H9 (cell line): ENCODE measurements at regions not wholly inside any gene's neighbourhood (a gene's known extent, or its start where the extent isn't known, plus 50 kb on each side); places are given as distances from the start of the nearest gene placed in this dataset.

Experiments used
- DNase-seq: peaks from one replicate; pipeline ENCODE4 v3.0.0-alpha.2; 2017
- H2AFZ ChIP-seq: one replicate; pipeline ENCODE4 v1.6.1; 2013; ENCODE audit warnings: mild to moderate bottlenecking, low read length, control low read depth, moderate library complexity
- H2AK5ac ChIP-seq: 2 replicates; pipeline ENCODE4 v1.6.1; 2013; ENCODE audit warnings: low read length, control low read depth, mixed read lengths; ENCODE audit not compliant: insufficient read length
- H2BK120ac ChIP-seq: one replicate; pipeline ENCODE4 v1.6.1; 2013; ENCODE audit warnings: low read depth, mild to moderate bottlenecking, low read length, control low read depth, inconsistent platforms; ENCODE audit not compliant: poor library complexity, severe bottlenecking
- H2BK12ac ChIP-seq: 2 replicates; pipeline ENCODE4 v1.6.1; 2013; ENCODE audit warnings: low read length, control low read depth, mixed read lengths, low read depth; ENCODE audit not compliant: insufficient read length
- H2BK15ac ChIP-seq: 2 replicates; pipeline ENCODE4 v1.6.1; 2013; ENCODE audit warnings: low read depth, low read length, control low read depth
- H2BK20ac ChIP-seq: one replicate; pipeline ENCODE4 v1.6.1; 2013; ENCODE audit warnings: low read depth, mild to moderate bottlenecking, low read length, control low read depth, inconsistent platforms; ENCODE audit not compliant: poor library complexity, severe bottlenecking
- H2BK5ac ChIP-seq: 2 replicates; pipeline ENCODE4 v1.6.1; 2013; ENCODE audit warnings: low read length, control low read depth, mixed read lengths; ENCODE audit not compliant: insufficient read length
- H3K14ac ChIP-seq: 2 replicates; pipeline ENCODE4 v1.6.1; 2013; ENCODE audit warnings: low read length, control low read depth; ENCODE audit not compliant: insufficient read depth
- H3K18ac ChIP-seq: 2 replicates; pipeline ENCODE4 v1.6.1; 2013; ENCODE audit warnings: low read depth, mild to moderate bottlenecking, mixed read lengths, low read length, control low read depth; ENCODE audit not compliant: insufficient read length
- H3K23ac ChIP-seq: 2 replicates; pipeline ENCODE4 v1.6.1; 2013; ENCODE audit warnings: low read length, control low read depth, mixed read lengths, low read depth; ENCODE audit not compliant: insufficient read length
- H3K23me2 ChIP-seq: 2 replicates; pipeline ENCODE4 v1.6.1; 2013; ENCODE audit warnings: low read depth, mild to moderate bottlenecking, mixed read lengths, low read length, control low read depth; ENCODE audit not compliant: insufficient read length, poor library complexity, severe bottlenecking
- H3K27ac ChIP-seq: 2 replicates; pipeline ENCODE4 v1.5.1; 2013; ENCODE audit warnings: low read length, control low read depth, mixed read lengths, low read depth; ENCODE audit not compliant: insufficient read length
- H3K27me3 ChIP-seq: 2 replicates; pipeline ENCODE4 v1.6.1; 2013; ENCODE audit warnings: low read length, control low read depth, inconsistent platforms; ENCODE audit not compliant: insufficient read depth
- H3K4ac ChIP-seq: 2 replicates; pipeline ENCODE4 v1.6.1; 2013; ENCODE audit warnings: low read depth, mild to moderate bottlenecking, control low read depth, inconsistent platforms, low read length, moderate library complexity
- H3K4me1 ChIP-seq: 2 replicates; pipeline ENCODE4 v1.6.1; 2013; ENCODE audit warnings: low read length, control low read depth, inconsistent platforms; ENCODE audit not compliant: insufficient read depth
- H3K4me2 ChIP-seq: 2 replicates; pipeline ENCODE4 v1.6.1; 2013; ENCODE audit warnings: low read length, control low read depth, mixed read lengths; ENCODE audit not compliant: insufficient read length, insufficient read depth
- H3K56ac ChIP-seq: 2 replicates; pipeline ENCODE4 v1.6.1; 2013; ENCODE audit warnings: low read depth, mild to moderate bottlenecking, mixed read lengths, low read length, control low read depth; ENCODE audit not compliant: insufficient read length
- H3K79me1 ChIP-seq: 2 replicates; pipeline ENCODE4 v1.6.1; 2013; ENCODE audit warnings: low read depth, mild to moderate bottlenecking, moderate library complexity, low read length, control low read depth, inconsistent platforms; ENCODE audit not compliant: insufficient read depth, poor library complexity, severe bottlenecking
- H3K79me2 ChIP-seq: 2 replicates; pipeline ENCODE4 v1.6.1; 2013; ENCODE audit warnings: low read length, control low read depth, inconsistent platforms; ENCODE audit not compliant: insufficient read depth
- H3K9ac ChIP-seq: 2 replicates; pipeline ENCODE4 v1.6.1; 2013; ENCODE audit warnings: low read length, control low read depth, mixed read lengths; ENCODE audit not compliant: insufficient read length; ENCODE audit errors: extremely low read depth
- H3K9me3 ChIP-seq: one replicate; pipeline ENCODE4 v1.6.1; 2013; ENCODE audit warnings: low read depth, low read length, inconsistent platforms; ENCODE audit not compliant: control insufficient read depth
- H3T11ph ChIP-seq: one replicate; pipeline ENCODE4 v1.6.1; 2013; ENCODE audit warnings: mild to moderate bottlenecking, low read length, control low read depth, inconsistent platforms
- H4K20me1 ChIP-seq: one replicate; pipeline ENCODE4 v1.6.1; 2013; ENCODE audit not compliant: control insufficient read depth, insufficient read length, insufficient read depth
- H4K5ac ChIP-seq: 2 replicates; pipeline ENCODE4 v1.6.1; 2013; ENCODE audit warnings: low read depth, mild to moderate bottlenecking, mixed read lengths, low read length, control low read depth; ENCODE audit not compliant: insufficient read length
- H4K8ac ChIP-seq: replicated peaks from 2 replicates; pipeline ENCODE4 v1.6.1; 2013; ENCODE audit warnings: low read length, control low read depth, mixed read lengths, low read depth; ENCODE audit not compliant: insufficient read length
- H4K91ac ChIP-seq: 2 replicates; pipeline ENCODE4 v1.6.1; 2013; ENCODE audit warnings: low read depth, mild to moderate bottlenecking, moderate library complexity, mixed read lengths, low read length, control low read depth; ENCODE audit not compliant: insufficient read length
- H3K27ac Mint-ChIP-seq, 3 experiments: 2 replicates in 2 of 3; 3 replicates in 1 of 3; pipeline ENCODE4 v1.8.0; 2020 to 2021; ENCODE audit warnings: mixed read lengths in 3 of 3, mild to moderate bottlenecking in 1 of 3, moderate library complexity in 1 of 3
- H3K27me3 Mint-ChIP-seq: 2 replicates; pipeline ENCODE4 v1.8.0; 2021; ENCODE audit warnings: low read depth, mild to moderate bottlenecking, moderate library complexity, mixed read lengths
- H3K36me3 Mint-ChIP-seq, 3 experiments: 2 replicates in 2 of 3; 3 replicates in 1 of 3; pipeline ENCODE4 v1.8.0; 2020 to 2021; ENCODE audit warnings: low read depth in 3 of 3, mixed read lengths in 3 of 3; ENCODE audit not compliant: insufficient read depth in 1 of 3
- H3K4me1 Mint-ChIP-seq, 2 experiments: 2 replicates each; pipeline ENCODE4 v1.8.0; 2020; ENCODE audit warnings: mixed read lengths in 2 of 2
- H3K4me3 Mint-ChIP-seq, 2 experiments: 2 replicates in 1 of 2; 3 replicates in 1 of 2; pipeline ENCODE4 v1.8.0; 2020 to 2021; ENCODE audit warnings: mild to moderate bottlenecking in 2 of 2, mixed read lengths in 2 of 2, moderate library complexity in 1 of 2
- H3K9me3 Mint-ChIP-seq, 2 experiments: 2 replicates in 1 of 2; 3 replicates in 1 of 2; pipeline ENCODE4 v1.8.0; 2020; ENCODE audit warnings: mild to moderate bottlenecking in 2 of 2, mixed read lengths in 2 of 2, moderate library complexity in 1 of 2
- WGBS: extraction: QIAGEN DNeasy Blood & Tissue Kit; methylation state at CpG from one replicate; pipeline ENCODE4 v1.1.7; 2013; ENCODE audit warnings: missing lambda C conversion rate, low lambda C conversion rate, mixed read lengths; ENCODE audit not compliant: insufficient read length; ENCODE audit errors: extremely low coverage; 5-methylcytosine and 5-hydroxymethylcytosine counted together
- TF ChIP-seq, protein P1 (sequence below): fragments of 200-600 bp; sonication (generic); conservative IDR thresholded peaks from 3 replicates; pipeline ENCODE4 v1.8.0; 2021; ENCODE audit warnings: antibody characterized with exemption, mild to moderate bottlenecking

DNA sequence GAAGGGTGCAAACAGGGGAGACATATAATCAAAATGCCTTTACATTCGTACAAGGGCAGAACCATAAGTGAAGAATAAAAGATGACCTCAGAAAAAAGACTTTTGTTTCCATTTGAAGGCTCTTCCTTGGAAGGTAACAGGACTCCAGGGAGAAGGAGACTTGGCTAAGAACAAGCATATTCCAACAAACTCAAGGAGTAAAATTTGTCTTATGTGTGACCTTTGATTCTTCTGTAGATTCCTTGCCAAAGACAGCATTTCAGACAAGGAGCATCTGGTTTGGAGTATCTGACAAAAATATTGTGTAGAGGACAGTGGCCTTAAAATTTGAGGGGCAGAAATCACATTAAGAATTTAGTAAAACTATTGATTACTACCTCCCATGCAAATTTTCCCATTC, 991.9 kb downstream of the FLRT2 start:
- Histone ChIP-seq H2AK5ac (no peak overlapping the region), H3K27me3 (no peaks in the 10 kb centered on the region), H2BK5ac (no peak overlapping the region), H3K23me2 (no peaks in the 10 kb centered on the region), H4K5ac (no peak overlapping the region), H2BK20ac (no peak overlapping the region), H3K9me3 (no peaks in the 10 kb centered on the region), H4K20me1 (no peaks in the 10 kb centered on the region), H3K79me1 (no peaks in the 10 kb centered on the region), H3K14ac (no peak overlapping the region), H3K27ac (no peak overlapping the region), H2BK120ac (no peak overlapping the region), H3K9ac (no peak overlapping the region), H3K4me2 (no peak overlapping the region), H3K4me1 (no peaks in the 10 kb centered on the region), H3K79me2 (no peaks in the 10 kb centered on the region), H2BK15ac (no peak overlapping the region), H4K8ac (no peak overlapping the region), H4K91ac (no peak overlapping the region), H3K18ac (no peak overlapping the region), H3K23ac (no peak overlapping the region), H2AFZ (no peak overlapping the region), H3T11ph (no peak overlapping the region), H2BK12ac (no peak overlapping the region), H3K56ac (no peak overlapping the region), H3K4ac (no peak overlapping the region)
- no peak for DNase-seq
- H3K27ac Mint-ChIP-seq: no peak overlapping the region
- no peaks in the 10 kb centered on the region for H3K27me3 Mint-ChIP-seq
- no CpG with 5 or more reads among the region's 1 CpG for WGBS
- no peaks in the 10 kb centered on the region for H3K4me1 Mint-ChIP-seq
- TF ChIP-seq, protein P1, sequence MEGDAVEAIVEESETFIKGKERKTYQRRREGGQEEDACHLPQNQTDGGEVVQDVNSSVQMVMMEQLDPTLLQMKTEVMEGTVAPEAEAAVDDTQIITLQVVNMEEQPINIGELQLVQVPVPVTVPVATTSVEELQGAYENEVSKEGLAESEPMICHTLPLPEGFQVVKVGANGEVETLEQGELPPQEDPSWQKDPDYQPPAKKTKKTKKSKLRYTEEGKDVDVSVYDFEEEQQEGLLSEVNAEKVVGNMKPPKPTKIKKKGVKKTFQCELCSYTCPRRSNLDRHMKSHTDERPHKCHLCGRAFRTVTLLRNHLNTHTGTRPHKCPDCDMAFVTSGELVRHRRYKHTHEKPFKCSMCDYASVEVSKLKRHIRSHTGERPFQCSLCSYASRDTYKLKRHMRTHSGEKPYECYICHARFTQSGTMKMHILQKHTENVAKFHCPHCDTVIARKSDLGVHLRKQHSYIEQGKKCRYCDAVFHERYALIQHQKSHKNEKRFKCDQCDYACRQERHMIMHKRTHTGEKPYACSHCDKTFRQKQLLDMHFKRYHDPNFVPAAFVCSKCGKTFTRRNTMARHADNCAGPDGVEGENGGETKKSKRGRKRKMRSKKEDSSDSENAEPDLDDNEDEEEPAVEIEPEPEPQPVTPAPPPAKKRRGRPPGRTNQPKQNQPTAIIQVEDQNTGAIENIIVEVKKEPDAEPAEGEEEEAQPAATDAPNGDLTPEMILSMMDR: no peak
- no peak overlapping the region for H3K4me3 Mint-ChIP-seq
- H3K9me3 Mint-ChIP-seq: no peaks in the 10 kb centered on the region
- no peaks in the 10 kb centered on the region for H3K36me3 Mint-ChIP-seq
